OCI-LY7 (cell line): ENCODE measurements at regions not wholly inside any gene's neighbourhood (a gene's known extent, or its start where the extent isn't known, plus 50 kb on each side); places are given as distances from the start of the nearest gene placed in this dataset.

ENCODE experiments used
- EZH2phosphoT487 ChIP-seq: fragments of 200-600 bp; sonication (generic); IDR thresholded peaks from 2 replicates; pipeline ENCODE4 v1.6.1; 2018; ENCODE audit warnings: low read depth, borderline replicate concordance, mild to moderate bottlenecking, mixed run types, antibody characterized with exemption, low read length, moderate library complexity, mixed read lengths
- TF ChIP-seq, protein P1 (sequence below): fragments of 200-600 bp; sonication (generic); conservative IDR thresholded peaks from 2 replicates; pipeline ENCODE4 v1.5.1; 2014; ENCODE audit warnings: mild to moderate bottlenecking, antibody characterized with exemption, low read length, moderate library complexity, mixed read lengths

DNA sequence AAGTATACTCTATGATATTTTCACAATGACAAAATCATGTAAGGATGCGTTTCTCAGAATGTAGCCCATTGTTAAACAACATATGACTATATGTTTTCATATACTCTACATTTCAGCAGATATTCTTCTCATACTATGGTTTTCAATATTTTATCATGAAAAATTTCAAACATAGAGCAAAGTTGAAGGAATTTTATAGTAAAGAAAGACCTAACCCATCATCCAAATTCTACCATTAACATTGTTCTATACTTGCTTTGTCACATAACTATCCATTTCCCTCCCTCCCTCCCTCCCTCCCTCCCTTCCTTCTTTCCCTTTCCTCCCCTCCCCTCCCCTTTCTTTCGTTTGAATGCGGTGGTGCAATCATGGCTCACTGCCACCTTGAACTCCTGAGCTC, 109.4 kb downstream of the FHIP1A start:
- TF ChIP-seq, protein P1, sequence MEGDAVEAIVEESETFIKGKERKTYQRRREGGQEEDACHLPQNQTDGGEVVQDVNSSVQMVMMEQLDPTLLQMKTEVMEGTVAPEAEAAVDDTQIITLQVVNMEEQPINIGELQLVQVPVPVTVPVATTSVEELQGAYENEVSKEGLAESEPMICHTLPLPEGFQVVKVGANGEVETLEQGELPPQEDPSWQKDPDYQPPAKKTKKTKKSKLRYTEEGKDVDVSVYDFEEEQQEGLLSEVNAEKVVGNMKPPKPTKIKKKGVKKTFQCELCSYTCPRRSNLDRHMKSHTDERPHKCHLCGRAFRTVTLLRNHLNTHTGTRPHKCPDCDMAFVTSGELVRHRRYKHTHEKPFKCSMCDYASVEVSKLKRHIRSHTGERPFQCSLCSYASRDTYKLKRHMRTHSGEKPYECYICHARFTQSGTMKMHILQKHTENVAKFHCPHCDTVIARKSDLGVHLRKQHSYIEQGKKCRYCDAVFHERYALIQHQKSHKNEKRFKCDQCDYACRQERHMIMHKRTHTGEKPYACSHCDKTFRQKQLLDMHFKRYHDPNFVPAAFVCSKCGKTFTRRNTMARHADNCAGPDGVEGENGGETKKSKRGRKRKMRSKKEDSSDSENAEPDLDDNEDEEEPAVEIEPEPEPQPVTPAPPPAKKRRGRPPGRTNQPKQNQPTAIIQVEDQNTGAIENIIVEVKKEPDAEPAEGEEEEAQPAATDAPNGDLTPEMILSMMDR: no peak
- TF ChIP-seq EZH2phosphoT487: no peak
